Ramos (cell line): ENCODE measurements at regions not wholly inside any gene's neighbourhood (a gene's known extent, or its start where the extent isn't known, plus 50 kb on each side); places are given as distances from the start of the nearest gene placed in this dataset.

Experiments used
- in situ Hi-C: fragments of 300-500 bp; cut with MboI; formaldehyde crosslinking; loops from one replicate; pipeline ENCODE4 v1.14.3; 2022; ENCODE audit warnings: low sequenced_read_pairs; ENCODE audit not compliant: unreplicated experiment

GRCh38 chr5:167530548-167530947, 760.9 kb upstream of the WWC1 start:
- in situ Hi-C loops, result no loop called here

GRCh38 chr5:167533814-167534795, 757.3 kb upstream of the WWC1 start:
- in situ Hi-C loops, result no loop called here

- in situ Hi-C loops, result no loop called here
These were observed 751.7 kb upstream of the WWC1 start for GRCh38 chr5:167539747-167540146.

GRCh38 chr5:167546270-167546669, 745.2 kb upstream of the WWC1 start:
- in situ Hi-C loops, result no loop called here

GRCh38 chr5:167552356-167552755, 739.1 kb upstream of the WWC1 start:
- in situ Hi-C loops, result no loop called here

GRCh38 chr5:167553511-167553910, 737.9 kb upstream of the WWC1 start:
- in situ Hi-C loops, result no loop called here

- in situ Hi-C loops, result no loop called here
These were observed 736.7 kb upstream of the WWC1 start for GRCh38 chr5:167554564-167555290.

GRCh38 chr5:167555565-167556166, 735.8 kb upstream of the WWC1 start:
- in situ Hi-C loops, result no loop called here

- in situ Hi-C loops, result no loop called here
These were observed 734.1 kb upstream of the WWC1 start for GRCh38 chr5:167557359-167557758.

GRCh38 chr5:167561796-167562195, 729.6 kb upstream of the WWC1 start:
- in situ Hi-C loops, result no loop called here

- in situ Hi-C loops, result no loop called here
These were observed 727.2 kb upstream of the WWC1 start for GRCh38 chr5:167564275-167564674.

- in situ Hi-C loops, result no loop called here
These were observed 726.1 kb upstream of the WWC1 start for GRCh38 chr5:167565189-167565954.

GRCh38 chr5:167570431-167570830, 721.0 kb upstream of the WWC1 start:
- in situ Hi-C loops, result no loop called here

GRCh38 chr5:167571824-167572223, 719.6 kb upstream of the WWC1 start:
- in situ Hi-C loops, result no loop called here

- in situ Hi-C loops, result no loop called here
These were observed 717.9 kb upstream of the WWC1 start for GRCh38 chr5:167573370-167574127.

GRCh38 chr5:167574464-167574863, 717.0 kb upstream of the WWC1 start:
- in situ Hi-C loops, result no loop called here

- in situ Hi-C loops, result no loop called here
These were observed 716.1 kb upstream of the WWC1 start for GRCh38 chr5:167575330-167575729.

GRCh38 chr5:167576126-167576525, 715.3 kb upstream of the WWC1 start:
- in situ Hi-C loops, result no loop called here

- in situ Hi-C loops, result no loop called here
These were observed 714.5 kb upstream of the WWC1 start for GRCh38 chr5:167576897-167577296.
